ENCODE measurements at regions not wholly inside any gene's neighbourhood (a gene's known extent, or its start where the extent isn't known, plus 50 kb on each side); places are given as distances from the start of the nearest gene placed in this dataset.

DNA sequence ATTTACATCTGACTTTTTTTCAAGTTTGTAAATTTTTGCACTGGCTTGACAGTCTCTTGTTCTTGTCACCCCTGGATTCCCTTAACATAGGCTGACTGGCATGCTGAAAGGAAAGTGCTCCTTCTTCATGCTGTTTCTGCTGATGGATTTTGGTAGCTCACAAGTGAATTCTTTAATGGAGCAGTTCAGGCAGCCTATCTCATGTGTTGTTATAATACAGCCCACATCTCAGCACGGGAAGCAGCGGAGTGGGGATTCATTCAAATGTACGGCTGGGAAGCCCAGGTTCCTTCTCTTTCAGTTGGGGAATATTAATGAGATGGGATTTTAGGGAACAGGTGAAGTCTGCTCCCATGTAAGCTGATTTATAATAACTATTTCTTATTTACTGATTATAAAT is 142.8 kb downstream of the CD8B2 start:
- DNase-seq (ENCODE audit: low spot score) = no peak
- no peak for FAIRE-seq

DNA sequence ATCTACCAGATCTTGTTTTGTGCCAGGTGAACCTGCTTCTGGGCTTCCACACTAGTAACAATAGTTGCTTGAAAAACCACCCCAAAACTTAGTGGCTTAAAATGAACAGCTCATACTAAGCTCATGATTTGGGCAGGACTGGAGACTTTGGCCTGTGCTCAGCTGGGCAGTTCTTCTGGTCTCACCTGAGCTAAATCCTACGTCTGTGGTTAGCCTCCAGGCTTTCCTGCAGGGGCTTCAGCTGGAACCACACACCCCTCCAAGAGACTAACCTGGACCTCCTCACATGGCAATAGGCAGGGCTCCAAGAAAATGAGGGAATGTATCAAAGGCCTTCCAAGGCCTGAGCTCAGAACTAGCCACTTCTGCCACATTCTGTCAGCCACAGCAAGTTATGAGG is 144.1 kb downstream of the CD8B2 start:
- no peak for DNase-seq (ENCODE audit: low spot score)
- FAIRE-seq = no peak

DNA sequence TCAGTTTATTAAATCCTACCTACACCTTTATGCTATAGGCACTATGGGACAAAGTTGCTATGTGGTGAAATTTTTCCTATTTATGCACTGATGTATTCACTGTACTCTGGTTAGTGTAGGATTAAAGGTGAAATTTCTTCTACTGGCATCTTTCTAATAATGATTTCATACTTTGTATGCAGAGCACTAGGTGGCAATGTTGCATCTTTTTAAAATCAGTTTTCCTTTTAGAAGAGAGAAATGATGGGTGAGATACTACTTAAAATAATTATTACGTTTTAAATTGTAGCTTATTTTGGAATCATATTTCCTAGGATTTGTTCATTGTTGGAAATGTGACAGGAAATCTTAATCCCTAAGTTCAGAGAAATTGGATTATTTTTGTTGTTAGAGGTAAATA is 150.9 kb downstream of the CD8B2 start:
- no peak for FAIRE-seq
- DNase-seq (ENCODE audit: low spot score) = no peak

DNA sequence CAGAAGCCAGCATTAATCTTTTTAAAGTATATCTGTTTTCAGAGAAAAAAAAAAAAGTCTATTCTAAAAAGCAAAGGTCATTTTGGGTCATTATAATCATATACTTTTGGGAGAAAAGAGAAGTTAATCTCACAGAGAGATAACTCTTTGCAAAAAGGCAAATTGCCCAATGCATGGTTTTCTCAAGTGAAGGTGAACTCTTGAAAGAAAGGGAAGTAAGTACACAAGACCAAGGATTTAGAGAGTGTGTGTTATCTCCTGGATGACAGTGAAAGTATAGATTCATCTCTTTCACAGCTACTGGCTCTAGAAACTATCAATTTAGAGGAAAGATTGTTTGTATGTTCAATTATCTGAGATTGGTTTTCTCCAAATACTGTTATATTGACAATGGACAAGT is 151.4 kb downstream of the CD8B2 start:
- FAIRE-seq (no peak), DNase-seq (ENCODE audit: low spot score) (no peak)

DNA sequence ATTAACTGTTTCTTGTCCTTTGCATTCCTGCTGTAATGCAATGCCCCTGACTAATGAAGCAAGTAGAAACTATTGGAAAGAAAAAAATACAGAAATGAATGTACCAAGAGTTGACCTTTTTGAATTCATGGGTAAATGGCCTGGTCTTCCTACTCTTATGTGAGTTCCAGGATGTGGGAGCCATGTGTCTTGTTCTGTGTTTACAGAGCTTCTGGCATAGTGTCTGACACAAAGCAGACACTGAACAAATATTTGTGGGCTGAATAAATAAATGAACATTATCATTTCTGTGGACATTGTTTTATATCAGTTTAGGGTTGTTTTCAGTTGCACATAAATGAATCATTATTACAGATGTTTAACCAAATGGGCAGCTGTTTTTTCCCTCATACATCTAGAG is 155.5 kb downstream of the CD8B2 start:
- FAIRE-seq = no peak
- DNase-seq (ENCODE audit: low spot score) = no peak

DNA sequence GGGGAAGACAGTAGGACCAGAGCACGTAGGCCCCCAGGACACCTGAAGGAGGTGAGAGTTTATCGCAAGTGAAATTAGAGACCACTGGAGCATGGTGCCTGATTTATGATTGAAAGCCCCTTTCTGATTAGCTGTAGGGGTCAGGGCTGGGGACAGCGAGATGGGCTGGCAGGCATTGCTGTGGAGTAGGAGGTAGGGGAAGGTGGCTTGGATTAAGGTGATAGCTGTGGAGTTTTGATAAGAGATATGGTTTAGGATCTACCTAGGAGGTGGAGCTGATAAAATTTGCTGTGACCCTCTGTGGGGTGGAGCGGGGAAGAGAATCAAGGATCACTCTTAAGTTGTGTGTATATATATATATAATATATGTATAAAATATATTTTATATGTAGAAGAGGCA is 157.5 kb downstream of the CD8B2 start:
- DNase-seq (ENCODE audit: low spot score) (no peak), FAIRE-seq (no peak)

DNA sequence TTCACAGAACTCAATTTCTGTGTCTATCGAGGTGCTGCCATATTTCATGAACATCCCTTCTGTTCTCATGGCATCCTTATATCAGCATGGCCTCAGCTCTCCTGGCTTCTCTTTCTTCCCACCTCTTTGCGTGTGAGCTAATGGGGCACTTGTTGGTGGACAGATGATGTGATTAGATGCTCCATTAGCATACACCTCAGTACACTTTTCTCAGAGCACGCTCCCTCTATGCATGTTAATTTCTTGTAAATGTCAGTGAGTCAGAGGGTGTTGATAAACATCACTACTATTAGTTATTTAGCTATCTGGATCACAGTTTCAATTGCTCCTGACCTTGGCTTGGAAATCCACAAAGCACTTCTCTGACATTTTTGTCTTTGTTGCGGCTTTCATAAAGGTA is 159.4 kb downstream of the CD8B2 start:
- DNase-seq (ENCODE audit: low spot score) (no peak), FAIRE-seq (no peak)

DNA sequence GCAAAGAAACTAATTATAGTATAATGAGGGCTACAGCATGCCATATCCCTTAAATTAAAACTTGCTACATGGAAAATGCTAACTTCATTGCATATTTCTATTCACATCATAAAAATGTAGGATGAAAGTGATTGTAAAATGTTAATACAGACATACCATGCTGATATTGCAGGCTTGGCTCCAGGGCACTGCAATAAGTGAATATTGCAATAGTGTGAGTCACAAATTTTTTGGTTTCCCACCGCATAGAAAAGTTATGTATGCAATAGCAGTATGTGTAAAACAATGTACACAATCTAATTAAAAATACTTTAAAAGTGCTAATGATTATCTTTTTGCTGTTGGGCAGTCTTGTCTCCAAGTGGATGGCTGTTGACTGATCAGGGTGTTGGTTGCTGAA is 162.1 kb downstream of the CD8B2 start:
- no peak for FAIRE-seq
- no peak for DNase-seq (ENCODE audit: low spot score)

DNA sequence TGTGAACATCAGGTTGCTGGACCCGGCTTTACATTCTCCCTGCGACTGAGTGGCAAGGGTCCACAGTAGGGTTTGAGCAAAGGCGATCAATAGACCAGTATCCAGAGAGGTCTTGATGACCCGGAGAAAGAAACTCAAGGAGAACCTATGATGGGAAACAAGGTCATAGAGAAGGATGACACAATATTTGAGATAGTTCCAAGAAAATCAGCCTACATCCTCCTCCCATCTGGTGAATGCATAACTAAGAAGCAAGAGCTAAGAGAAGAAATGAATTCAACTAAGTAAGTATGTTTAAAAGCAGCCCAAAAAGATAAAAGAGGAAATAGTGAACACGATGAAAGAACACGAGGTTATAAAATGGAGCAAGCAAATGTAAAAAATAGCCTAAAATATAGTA is 166.3 kb downstream of the CD8B2 start:
- DNase-seq (ENCODE audit: low spot score) (no peak), FAIRE-seq (no peak)

DNA sequence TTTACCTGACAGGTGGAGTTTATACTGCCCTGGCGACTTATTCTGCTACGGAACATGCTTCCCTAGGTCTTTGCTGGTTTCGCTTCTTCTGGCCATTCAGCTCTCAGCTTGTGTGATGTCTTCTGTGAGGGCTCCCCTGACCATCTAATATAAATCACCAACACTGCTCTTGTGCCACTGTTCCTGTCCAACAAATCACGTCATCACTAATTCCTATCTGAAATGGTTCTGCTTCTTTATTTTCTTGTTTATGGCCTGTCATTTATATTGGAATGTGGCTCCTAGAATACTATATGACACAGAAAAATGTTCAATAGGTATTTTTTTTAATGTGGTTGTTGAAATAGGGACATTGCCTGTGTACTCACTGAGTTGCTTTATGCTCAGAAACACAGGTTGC is 171.5 kb downstream of the CD8B2 start:
- FAIRE-seq = no peak

DNA sequence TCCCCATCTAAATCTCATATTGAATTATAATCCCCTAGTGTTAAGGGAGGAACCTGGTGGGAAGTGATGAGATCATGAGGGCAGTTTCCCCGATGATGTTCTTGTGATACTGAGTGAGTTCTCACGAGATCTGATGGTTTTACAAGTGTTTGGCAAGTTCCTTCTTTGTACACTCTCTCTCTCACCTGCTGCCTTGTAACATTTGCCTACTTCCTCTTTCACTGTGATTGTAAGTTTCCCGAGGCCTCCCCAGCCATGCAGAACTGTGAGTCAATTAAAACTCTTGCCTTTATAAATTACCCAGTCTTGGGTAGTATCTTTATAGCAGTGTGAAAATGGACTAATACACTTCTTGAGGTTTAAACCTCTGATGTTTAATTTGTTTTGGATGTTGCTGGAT is 177.5 kb downstream of the CD8B2 start:
- DNase-seq (ENCODE audit: low spot score) (no peak), FAIRE-seq (no peak)

More for the DNA sequence above, 171.5 kb downstream of the CD8B2 start:
- DNase-seq (ENCODE audit: low spot score) = no peak

DNA sequence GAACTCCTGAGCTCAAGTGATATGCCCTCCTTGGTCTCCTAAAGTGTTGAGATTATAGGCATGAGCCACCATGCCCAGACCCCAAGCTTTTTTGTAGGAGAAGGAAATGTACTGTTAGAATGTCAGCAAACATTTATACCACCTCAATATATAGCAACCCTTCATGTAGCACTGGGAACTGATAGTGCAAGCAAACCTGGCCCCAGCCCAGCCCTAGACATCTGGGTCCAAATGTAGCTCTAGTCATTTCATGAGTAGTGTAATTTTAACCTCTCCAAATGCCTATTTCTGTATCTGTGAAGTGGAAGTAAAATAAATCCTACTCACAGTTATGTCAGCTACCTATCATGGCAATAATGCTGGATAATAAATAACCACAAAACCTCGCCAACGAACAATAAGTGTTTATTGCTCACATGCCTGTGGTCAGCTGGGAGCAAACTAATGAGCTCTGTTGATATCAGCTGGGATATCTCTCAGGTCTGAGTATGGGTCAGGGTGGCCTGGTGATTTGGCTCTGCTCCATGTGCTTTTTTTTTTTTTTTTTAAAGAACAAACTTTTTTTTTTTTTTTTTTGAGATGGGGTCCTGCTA is 180.4 kb downstream of the CD8B2 start:
- FAIRE-seq (no peak), DNase-seq (ENCODE audit: low spot score) (no peak)

DNA sequence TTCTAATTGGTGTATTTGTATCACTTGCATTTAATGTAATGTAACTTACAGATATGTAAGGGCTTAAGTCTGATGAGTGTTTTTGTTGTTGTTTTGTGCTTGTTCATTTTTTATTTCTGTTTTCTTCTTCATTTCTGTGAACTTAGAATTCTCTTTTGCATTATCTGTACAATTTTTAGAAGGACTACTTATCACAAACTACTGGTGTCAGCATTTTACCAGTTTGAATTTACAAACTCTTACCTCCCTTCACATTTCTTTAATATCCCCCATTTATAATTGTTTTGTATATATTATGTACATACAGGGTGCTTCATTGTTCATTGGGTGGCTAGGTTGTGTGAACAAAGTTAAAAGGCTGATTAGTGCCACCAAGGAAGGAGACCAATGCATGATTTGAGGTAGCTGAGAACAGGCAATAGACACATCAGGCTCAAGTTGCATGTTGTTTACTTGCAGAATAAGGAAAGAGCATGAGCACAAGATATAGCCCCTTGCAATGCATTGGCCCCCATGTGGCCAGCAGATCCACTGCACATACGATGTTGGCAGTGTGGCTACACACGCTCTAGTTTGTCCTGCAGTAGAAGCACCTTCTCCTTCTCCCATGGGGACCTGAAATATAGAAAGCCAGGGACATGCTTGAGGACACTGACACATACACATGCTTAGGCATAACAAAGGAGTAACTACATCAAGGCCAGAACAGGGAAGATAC is 198.2 kb downstream of the CD8B2 start:
- FAIRE-seq = no peak
- DNase-seq (ENCODE audit: low spot score) = no peak

DNA sequence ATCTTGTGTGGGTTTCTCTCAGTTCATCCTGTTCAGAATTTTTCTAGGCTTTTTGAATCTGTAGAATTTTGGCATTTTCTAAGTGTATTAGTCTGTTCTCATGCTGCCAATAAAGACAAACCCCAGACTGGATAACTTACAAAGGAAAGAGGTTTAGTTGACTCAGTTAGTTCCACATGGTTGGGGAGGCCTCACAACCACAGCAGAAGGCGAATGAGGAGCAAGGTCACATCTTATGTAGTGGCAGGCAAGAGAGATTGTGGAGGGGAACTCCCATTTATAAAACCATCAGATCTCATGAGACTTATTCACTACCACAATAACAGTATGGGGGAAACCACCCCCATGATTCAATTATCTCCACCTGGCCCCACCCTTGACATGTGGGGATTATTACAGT is 199.2 kb downstream of the ST6GAL2 start:
- DNase-seq (ENCODE audit: low spot score) (no peak), FAIRE-seq (no peak)

DNA sequence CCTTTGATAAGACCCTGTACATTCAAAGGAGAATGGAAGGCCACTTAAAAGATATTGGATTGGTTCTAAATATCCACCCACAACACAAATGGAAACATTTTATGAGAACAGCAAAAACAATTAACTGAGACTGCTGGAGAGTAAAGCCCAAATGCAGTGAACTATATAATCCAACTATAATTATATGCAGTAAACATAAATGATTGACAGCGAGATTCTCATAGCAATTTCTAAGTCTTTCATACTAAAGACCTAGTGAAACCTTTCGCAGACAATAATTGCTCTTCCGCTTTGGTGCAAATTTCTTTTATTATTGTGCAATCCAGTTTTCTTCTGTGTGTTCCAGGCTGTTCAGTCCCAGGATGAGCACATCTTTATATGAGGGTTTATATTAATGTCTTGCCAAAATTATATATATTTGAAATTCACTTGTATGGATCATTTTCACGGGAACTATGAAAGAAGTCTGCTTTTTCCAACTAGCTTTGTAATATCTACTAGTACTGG is 190.9 kb downstream of the ST6GAL2 start:
- no peak for DNase-seq (ENCODE audit: low spot score)
- no peak for FAIRE-seq

DNA sequence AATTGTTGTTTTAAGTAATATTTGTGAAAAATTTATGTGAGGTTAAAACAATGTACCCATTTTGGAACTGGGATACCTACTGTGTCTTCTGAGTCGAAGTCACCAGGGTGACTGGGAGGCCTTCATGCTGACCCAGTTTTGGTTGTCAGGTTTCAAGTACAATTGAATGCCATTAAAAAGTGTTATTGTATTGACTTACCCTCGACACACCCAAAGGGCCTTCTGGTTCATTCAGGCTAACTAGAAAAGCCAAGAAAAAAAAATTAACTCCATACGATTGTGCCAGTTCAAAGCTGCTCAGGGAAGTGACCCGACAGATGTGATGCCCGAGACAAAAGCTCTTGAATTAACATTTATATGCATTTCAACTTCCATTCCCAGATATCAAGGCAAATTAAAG is 190.0 kb downstream of the ST6GAL2 start:
- FAIRE-seq = no peak
- DNase-seq (ENCODE audit: low spot score) = no peak

DNA sequence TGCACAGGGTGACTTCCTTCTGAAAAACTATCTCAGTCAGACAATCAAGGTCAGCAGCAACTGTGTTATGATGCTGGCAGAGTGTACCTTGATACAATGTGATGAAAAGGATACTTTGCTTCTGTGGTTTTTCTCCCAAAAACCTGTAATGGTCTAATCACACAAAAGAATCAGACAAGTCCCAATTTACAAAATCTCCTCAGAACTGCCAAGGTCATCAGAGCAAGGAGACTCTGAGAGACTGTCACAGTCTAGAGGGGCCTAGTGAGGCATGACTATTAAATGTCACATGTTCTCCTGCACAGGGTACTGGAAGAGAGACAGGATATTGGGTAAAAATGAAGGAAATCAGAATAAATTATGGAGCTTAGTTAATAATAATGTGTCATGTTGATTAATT is 185.4 kb downstream of the ST6GAL2 start:
- no peak for FAIRE-seq
- DNase-seq (ENCODE audit: low spot score) = no peak

DNA sequence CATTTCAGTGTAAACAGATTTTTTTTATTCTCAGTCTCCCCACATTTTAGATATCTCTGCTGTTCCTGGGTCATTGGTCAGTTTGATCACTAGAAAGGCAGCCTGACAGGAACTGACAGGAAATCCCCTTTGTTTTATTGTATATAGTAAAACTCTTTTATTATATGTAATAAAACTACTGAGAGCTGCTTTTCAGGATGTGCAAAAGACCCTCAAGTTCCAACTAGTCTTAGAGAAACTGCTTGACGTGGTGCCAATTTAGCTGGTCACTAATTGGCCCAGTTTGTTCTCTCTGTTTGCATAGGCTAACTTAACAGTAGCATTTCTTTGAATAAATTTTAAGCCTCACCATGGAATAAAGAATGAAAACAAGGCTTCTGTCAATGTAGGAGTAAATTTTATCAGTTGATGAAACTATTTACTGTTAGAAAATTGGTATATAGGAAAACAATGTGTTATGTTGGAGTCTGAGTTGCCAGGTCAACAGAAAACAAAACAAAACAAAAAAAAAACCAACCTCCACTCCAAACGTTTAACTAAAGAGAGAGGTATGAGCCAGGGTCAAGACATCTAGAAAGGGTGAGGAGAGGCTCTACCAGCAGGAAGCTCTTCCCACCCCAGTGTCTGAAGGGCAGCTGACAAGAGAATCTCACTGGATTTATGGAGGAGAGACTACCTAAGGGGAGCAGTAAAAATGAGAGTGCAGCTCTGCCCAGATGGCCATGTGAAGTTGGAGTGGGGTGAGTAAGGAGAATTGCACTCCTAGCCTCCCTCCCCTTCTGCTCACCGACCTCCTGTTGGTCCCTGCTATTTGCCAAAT is 184.6 kb downstream of the ST6GAL2 start:
- DNase-seq (ENCODE audit: low spot score) (no peak), FAIRE-seq (no peak)

DNA sequence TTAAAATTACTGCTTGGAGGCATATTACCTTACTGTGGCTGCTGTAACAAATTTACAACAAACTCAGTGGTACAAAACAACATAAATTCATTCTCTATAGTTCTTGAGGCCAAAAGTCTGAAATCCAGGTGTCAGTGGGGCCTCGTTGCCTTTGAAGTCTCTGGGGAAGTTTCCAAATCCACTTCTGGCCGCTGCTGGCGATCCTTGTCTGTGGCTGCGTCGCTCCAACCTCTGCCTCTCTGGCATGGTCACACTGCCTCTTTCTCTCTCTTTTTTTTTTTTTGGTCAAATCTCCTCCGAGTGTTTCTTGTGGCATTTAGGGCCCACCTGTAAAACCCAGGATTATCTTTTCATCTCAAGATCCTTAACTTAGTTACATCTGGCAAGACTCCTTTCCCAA is 182.8 kb downstream of the ST6GAL2 start:
- DNase-seq (ENCODE audit: low spot score) (no peak), FAIRE-seq (no peak)

DNA sequence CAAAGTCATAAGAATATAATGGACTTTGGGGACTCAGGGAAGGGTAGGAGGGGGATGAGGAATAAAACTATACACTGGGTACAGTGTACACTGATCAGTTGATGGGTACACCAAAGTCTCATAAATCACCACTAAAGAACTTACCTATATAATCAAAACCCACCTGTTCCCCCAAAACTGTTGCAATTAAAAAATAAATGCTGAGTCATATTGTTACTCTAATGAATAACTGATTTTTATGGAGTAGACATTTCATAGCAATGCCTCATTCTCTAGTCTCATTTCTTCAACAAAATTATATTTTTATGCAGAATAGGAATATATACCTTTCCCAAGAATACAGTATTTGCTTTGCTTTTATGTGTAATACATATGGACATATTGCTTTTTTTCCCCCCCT is 181.2 kb downstream of the ST6GAL2 start:
- DNase-seq (ENCODE audit: low spot score) (no peak), FAIRE-seq (no peak)

DNA sequence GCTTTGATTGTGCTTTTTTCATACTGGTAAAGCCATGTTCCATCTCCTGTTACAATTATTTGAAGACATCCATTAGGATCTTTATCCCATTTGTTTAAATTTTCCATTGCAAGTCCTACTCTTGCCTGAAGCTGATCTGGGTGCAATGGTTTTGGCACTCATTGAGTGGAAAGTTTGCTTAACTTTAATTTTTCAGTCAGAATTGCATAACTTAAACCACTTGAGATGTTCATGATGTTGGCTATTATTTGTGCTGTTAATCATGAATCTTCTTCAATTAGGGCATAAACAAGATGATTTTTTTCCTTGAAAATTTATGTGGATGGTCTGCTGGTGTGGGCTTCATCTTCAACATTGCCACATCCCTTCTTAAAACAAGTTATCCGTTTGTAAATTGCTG is 180.1 kb downstream of the ST6GAL2 start:
- DNase-seq (ENCODE audit: low spot score) (no peak), FAIRE-seq (no peak)

DNA sequence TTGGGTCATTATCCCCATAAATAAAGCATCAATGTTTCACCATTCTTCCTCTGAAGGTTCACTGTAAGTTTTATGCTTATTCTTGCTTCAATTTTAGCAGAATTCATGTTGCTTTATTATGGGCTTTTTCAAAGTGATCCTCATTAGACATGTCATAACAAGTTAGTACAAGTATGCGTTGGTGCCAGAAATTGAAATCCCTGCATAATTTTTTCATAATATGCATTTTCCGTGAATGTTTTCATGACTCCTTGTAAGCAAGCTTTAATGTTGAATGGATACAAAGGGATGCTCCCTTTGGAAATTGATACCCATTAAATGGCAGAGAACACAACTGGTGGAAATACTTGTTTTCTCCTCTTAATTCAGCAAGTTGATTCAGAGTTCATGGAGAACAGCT is 179.7 kb downstream of the ST6GAL2 start:
- FAIRE-seq = no peak

DNA sequence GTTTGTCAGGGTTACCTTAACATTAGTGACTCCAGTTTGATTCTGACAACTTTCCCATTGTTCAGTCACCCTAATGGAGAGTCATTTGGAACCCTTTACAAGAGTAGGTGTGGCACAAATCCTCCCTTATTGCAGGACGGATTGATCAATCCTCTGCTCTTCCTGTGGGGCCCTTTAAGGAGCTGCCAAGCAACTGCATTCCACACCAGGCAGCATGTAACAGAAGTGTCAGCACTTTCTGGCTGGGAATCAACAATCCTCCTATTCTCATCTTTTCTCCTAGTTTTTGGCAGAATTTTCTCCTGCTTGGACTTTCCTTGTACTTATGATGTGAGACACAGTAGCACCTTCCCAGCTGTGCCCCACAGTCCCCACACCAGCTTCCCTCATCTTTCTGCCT is 177.8 kb downstream of the ST6GAL2 start:
- DNase-seq (ENCODE audit: low spot score) = no peak
- no peak for FAIRE-seq

More for the DNA sequence above, 179.7 kb downstream of the ST6GAL2 start:
- no peak for DNase-seq (ENCODE audit: low spot score)

Data from RCC 7860 (cell line).